ENCODE measurements at regions not wholly inside any gene's neighbourhood (a gene's known extent, or its start where the extent isn't known, plus 50 kb on each side); places are given as distances from the start of the nearest gene placed in this dataset.
"Not testable (repeated sequence)": the region's sequence is repeated elsewhere in the genome, so short reads cannot be mapped to it uniquely, and the experiment has no call there.

- H3K27me3 ChIP-seq: no peaks in the 10 kb centered on the region
- no peak for TF ChIP-seq CTCF (IDR thresholded peaks at IDR 0.05)
- no peak overlapping the region for H3K27ac ChIP-seq
- no peak for DNase-seq
- no peak overlapping the region for H3K4me3 ChIP-seq
- H3K4me1 ChIP-seq: no peaks in the 10 kb centered on the region
- no peaks in the 10 kb centered on the region for H3K9me3 ChIP-seq
- no peaks in the 10 kb centered on the region for H3K36me3 ChIP-seq
- intact Hi-C loops (cut with DNase I): no loop called here
- no peak for ATAC-seq
Observed at GRCh38 chr17:72462407-72462806, 341.6 kb downstream of the SOX9 start.

- DNase-seq (no peak), ATAC-seq (no peak)
- no peak for TF ChIP-seq CTCF (IDR thresholded peaks at IDR 0.05)
- no peaks in the 10 kb centered on the region for H3K9me3 ChIP-seq
- no peak overlapping the region for H3K27ac ChIP-seq
- intact Hi-C loops (cut with DNase I): no loop called here
- H3K4me3 ChIP-seq: no peak overlapping the region
- H3K4me1 ChIP-seq: no peaks in the 10 kb centered on the region
- no peaks in the 10 kb centered on the region for H3K36me3 ChIP-seq
- H3K27me3 ChIP-seq: no peaks in the 10 kb centered on the region
Observed at GRCh38 chr17:72462814-72463213, 342.0 kb downstream of the SOX9 start.

GRCh38 chr17:72463287-72464102 lies 342.7 kb downstream of the SOX9 start:
- Histone ChIP-seq H3K36me3 (no peaks in the 10 kb centered on the region), H3K27ac (no peak overlapping the region), H3K4me3 (no peak overlapping the region), H3K27me3 (no peaks in the 10 kb centered on the region), H3K4me1 (no peaks in the 10 kb centered on the region), H3K9me3 (no peaks in the 10 kb centered on the region)
- intact Hi-C loops (cut with DNase I): no loop called here
- DNase-seq (no peak), ATAC-seq (peak; percentile 33)
- TF ChIP-seq CTCF (IDR thresholded peaks at IDR 0.05): no peak

GRCh38 chr17:72464221-72464620 lies 343.4 kb downstream of the SOX9 start:
- H3K27ac ChIP-seq; H3K27me3 ChIP-seq; H3K9me3 ChIP-seq; DNase-seq; H3K4me3 ChIP-seq; ATAC-seq; H3K36me3 ChIP-seq; intact Hi-C loops (cut with DNase I); H3K4me1 ChIP-seq: not testable (repeated sequence)

GRCh38 chr17:72465191-72466024 lies 344.6 kb downstream of the SOX9 start:
- no peak overlapping the region for H3K4me3 ChIP-seq
- no peaks in the 10 kb centered on the region for H3K36me3 ChIP-seq
- H3K27me3 ChIP-seq: no peaks in the 10 kb centered on the region
- no peak overlapping the region for H3K27ac ChIP-seq
- no peaks in the 10 kb centered on the region for H3K9me3 ChIP-seq
- no peaks in the 10 kb centered on the region for H3K4me1 ChIP-seq
- DNase-seq (no peak), ATAC-seq (peak; percentile 39)
- intact Hi-C loops (cut with DNase I): no loop called here
- no peak for TF ChIP-seq CTCF (IDR thresholded peaks at IDR 0.05)

- H3K4me1 ChIP-seq: no peaks in the 10 kb centered on the region
- H3K4me3 ChIP-seq: no peak overlapping the region
- ATAC-seq (peak; percentile 79), DNase-seq (no peak)
- intact Hi-C loops (cut with DNase I): no loop called here
- H3K27ac ChIP-seq: no peak overlapping the region
- H3K9me3 ChIP-seq: no peaks in the 10 kb centered on the region
- no peaks in the 10 kb centered on the region for H3K27me3 ChIP-seq
- H3K36me3 ChIP-seq: no peaks in the 10 kb centered on the region
- TF ChIP-seq CTCF (IDR thresholded peaks at IDR 0.05): no peak
Observed at GRCh38 chr17:72466199-72466598, 345.4 kb downstream of the SOX9 start.
